ENCODE measurements at regions not wholly inside any gene's neighbourhood (a gene's known extent, or its start where the extent isn't known, plus 50 kb on each side); places are given as distances from the start of the nearest gene placed in this dataset.

DNA sequence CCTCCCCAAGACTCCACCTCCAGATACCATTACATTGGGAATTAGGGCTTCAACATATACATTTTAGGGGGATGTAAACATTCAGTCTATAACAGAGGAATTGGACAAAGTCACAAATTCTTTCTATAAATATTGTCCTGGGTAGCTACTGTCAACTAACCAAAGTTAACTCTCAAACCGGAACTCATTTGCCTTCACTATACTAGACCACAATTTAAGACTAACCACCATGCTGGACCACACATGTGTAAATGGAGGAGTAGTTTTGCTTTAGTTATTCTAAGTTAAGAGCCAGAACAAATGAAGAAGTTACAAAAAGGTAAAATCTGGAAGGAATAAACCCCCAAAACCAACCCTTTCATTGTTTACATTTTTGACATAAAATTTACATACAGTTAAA, 222.8 kb downstream of the NDFIP2 start:
- no peak for DNase-seq (ENCODE audit: low read depth)

DNA sequence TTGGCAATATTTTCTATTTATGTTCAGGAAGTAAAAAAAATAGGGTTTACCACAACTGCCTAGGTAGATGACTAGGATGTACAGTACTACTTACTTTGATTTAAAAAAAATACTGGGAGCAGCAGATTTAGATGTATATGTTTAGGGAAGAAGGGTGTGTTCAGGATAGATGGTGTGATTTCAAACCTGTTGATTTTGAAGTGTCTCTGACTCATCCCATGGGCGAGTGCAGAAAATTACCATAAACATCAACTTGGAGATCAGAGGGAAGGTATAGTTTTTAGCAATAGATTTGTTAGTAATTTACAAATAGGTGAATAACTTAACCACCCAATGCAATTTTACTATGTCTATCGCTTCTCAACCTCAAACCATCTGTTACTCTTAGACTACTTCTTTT, 214.8 kb downstream of the NDFIP2 start:
- no peak for DNase-seq (ENCODE audit: low read depth)

DNA sequence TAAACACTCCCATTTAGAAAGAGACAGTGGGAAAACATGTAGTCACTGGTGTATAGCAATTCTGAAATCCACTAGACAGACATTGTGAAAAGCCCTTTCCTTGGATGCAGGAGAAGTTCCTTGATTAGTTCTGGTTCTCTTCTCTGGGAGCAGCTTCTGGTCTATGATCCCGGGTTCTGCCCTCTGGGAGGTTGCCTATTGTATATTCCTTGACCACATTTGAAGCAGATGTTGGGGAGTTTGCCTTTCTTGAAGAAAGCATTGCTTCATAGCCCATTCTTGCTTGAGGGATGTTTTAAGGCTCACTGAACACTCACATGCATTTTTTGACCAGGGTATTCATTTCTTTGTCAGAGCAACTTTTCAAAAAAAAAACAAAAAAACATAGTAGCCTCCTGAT, 211.9 kb downstream of the NDFIP2 start:
- DNase-seq (ENCODE audit: low read depth) = no peak

DNA sequence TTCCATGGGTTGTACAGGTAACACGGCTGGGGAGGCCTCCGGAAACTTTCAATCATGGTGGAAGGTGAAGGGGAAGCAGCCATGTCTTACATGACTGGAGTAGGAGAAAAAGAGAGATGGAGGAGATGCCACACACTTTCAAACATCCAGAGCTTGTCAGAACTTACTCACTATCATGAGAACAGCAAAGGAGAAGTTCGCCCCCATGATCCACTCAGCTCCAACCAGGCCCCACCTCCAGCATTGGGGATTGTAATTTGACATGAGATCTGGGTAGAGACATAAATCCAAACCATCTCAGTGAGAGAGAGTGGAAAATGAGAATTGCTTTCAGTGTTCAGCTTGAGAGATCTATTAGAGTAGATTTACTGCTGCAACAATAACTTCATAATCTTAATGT, 210.9 kb downstream of the NDFIP2 start:
- no peak for DNase-seq (ENCODE audit: low read depth)

DNA sequence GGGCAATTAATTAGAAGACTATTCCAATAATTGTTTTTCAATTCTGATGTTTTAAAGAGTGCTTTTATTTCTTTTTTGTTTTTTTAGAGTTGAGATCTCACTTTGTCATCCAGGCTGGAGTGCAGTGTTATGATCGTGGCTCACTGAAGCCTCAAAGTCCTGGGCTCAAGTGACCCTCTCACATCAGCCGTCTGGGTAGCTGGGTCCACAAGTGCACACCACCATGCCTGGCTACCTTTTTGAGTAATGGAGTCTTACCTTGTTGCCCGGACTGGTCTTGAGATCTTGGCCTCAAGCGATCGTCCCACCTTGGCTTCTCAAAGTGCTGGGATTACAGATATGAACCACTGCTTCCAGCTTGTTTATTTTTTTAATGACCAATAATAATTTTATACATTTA, 207.8 kb downstream of the NDFIP2 start:
- DNase-seq (ENCODE audit: low read depth) = no peak

DNA sequence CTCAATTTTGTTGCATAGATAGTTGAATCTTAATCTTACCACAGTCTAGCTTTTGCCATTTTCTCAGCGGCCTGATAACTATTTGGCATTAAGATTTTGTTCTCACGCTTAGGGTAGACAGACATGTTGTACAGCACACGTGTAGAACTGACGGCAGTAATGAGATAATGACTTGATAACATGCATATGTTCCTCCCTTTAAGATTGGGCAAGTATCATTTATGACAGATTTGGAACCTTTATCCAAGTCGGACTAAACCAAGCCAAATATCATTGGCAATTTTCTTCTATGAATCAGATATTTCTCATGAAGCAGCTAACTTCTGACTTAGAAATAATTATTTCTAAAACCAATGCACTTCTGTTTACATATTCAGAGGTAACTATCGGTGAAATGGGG, 205.5 kb downstream of the NDFIP2 start:
- DNase-seq (ENCODE audit: low read depth) = no peak

DNA sequence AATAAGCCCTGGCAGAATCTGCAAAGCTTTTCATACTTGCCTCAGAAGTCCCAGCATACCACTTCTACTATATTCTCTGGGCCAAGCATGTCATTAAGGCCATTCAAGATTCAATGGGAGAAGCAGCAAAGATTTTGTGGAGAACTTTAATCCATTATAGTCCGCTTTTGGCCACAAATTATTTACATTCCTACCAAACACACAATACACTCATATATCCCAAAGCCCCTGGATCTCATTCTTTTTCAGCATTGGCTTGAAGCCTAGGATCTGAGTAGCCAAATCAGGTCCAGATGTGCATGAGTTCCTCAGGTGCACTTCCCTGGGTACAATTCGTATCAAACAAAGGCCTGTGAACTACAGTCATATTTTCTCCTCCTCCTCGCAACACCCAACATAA, 203.4 kb downstream of the NDFIP2 start:
- no peak for DNase-seq (ENCODE audit: low read depth)

DNA sequence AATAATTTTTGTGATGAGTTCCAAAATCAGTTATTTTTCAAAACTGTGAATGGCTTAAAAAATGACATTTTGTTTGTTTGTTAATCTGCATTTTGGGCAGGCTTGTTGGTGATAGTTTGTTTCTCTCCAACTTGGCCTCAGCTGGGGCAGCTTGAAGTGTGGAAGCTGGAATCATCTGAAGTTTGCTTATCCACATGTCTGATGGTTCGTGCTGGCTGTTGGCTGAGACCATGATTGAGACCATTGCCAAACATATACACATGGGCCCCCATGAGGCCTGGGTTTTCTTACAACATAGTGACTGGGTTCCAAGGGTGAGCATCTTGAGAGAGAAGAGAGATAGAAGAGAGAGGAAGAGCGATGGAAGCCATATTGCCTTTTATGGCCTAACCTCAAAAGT, 201.2 kb downstream of the NDFIP2 start:
- DNase-seq (ENCODE audit: low read depth) = no peak

DNA sequence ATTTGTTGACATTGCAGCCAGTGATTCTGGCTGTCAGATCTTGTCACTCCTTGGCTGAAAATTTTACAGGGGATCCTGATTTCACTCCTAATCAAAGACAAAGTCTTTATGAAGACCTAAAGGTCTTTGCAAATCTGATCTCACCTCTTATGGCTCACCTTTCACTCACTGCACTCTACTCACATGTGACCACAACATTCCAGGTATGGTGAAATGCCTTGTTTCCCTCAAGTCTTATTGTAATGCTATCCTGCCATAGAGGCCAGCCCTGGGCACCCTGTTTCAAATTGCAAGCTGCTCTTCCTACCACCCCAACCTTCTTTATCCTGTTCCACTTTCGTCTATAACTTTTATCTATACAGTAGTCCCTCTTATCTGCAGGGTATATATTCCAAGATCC, 200.1 kb downstream of the NDFIP2 start:
- DNase-seq (ENCODE audit: low read depth) = no peak

DNA sequence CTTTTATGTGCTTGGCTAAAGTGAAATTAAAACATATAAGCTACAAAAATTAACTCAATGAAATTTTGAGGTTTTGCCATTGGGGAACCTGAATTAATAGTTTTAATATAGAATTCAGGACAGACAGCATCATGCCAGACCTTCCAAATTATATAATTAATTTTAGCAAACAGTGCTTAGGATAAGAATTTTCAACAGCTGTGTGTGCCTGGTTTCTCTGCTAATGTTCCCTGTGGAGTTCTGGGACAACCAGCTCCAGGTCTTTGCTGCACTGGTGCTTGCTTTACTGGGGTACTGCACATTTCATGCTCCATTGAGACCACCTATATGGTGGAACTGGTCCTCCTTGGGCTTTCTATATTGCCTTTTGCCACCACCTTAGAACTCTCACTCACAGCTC, 199.5 kb downstream of the NDFIP2 start:
- no peak for DNase-seq (ENCODE audit: low read depth)

DNA sequence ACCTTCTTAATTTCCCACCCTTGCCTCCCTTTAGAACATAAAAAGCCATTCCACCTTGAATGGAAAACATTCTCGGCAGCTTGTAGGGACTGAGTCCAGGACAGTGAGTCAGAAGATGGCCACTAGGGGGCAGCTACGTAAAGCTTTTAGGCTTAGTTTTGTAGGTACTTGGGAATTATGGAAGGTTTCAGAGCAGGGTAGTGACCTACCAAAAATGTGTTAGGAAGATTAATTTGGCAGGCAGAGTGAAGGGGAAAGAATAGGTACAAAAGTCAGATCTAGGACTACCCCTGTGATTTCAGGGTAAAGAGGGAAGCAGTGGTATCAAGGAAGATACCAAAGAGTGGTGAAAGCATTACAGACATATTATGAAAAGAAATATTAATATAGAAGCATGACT, 198.4 kb downstream of the NDFIP2 start:
- peak; percentile 82 for DNase-seq (ENCODE audit: low read depth)

DNA sequence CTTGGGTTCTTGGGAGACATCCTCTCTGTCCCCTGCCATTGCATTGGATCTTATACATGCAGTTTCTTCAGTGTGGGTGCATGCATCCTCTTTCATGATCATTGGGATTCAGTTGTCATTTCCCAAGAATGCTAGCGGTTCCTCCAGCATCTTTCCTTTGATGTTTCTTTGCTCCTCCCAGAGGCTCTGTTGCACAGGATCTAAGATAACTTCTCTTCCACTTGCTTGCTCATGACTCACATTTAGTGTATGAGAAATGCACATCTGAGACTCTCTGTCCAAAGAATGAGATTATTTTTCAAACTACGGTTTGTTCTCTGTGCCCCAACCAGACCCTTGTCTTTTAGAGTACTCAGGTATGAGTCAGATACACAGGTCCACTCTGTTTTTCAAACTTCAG, 197.1 kb downstream of the NDFIP2 start:
- peak; percentile 68 for DNase-seq (ENCODE audit: low read depth)

DNA sequence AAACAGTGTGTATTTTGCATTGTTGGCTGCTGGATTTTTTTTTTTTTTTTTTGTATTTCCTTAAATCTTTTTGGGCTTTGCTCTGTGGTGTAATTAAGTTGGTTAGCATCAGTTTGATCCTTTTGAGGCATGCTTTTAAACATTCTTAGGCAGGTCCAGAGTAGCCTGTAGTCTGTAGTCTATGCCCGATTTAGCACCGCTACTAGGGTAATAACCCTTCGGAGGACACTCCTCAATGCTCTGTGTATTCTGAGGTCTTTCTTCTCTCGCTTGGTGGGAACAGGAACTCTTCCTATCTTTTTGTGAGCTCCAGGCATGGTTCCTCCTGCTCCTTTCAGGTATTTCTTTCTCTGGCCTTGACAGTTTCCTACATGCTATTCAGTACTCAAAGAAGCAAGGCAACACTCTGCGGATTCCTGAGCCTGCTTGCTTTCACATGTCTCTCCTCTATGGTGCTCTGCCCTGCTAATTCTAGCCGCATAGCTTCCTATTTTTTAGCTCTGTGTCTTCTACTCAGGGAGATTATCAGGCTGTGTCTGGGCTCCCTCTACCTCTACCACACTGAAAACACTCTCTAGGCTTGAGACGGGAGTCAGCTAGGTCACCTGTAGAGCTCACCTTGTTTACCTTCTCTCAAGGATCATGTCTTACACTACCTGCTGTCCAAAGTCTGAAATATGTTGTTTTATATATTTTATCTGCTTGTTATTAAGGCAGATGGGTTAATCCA, 195.1 kb downstream of the NDFIP2 start:
- no peak for DNase-seq (ENCODE audit: low read depth)

DNA sequence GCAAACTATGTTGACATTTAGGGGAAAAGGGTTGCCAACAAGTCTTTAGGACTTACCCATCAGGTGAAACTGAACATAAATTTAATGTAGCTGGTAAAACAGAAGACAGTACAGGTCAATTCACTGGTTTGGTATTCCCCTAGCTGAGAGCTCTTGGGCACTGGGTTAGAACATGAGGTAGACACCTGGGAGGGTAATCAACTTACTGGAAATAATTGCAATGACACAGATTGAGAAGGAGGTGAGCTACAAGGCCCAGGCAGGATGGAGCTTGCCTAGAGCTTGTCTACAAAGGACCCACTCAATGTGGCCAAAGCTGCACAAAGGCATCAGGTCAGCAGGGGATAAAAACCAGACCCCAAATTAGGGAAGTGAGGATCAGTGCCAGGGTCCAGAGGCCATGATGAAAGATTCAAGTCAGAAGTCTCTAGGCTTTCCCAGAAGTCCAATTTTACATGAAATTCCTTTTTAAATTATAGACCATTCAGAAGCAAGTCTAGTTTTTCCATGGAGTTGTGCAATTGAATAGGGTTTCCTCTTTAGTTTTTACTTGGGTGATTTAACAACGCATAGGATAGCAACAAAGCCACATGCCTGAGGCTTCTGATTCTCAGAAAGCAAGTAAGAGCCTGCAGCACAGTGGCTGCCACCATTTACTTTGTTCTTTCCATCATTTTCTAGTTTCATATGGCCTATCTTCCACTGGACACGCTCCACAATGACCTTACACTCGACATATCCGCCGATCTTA, 194.0 kb downstream of the NDFIP2 start:
- no peak for DNase-seq (ENCODE audit: low read depth)

DNA sequence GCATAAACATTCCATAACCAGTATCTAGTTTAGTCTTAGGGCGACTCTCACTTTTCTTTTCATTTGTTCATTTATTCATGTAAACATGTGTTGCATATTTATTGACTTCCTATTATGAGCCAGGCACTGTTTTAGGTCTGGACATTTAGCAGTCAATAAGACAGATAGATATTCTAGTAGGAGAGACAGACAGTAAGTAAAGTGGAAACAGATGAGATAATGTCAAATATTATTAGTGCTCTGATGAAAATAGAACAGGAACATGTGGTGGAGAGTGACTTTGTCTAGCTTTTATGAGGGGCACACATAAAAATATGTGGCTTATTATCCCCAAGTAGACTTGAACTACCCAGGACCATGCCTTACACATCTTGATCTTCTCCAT, 193.0 kb downstream of the NDFIP2 start:
- no peak for DNase-seq (ENCODE audit: low read depth)

DNA sequence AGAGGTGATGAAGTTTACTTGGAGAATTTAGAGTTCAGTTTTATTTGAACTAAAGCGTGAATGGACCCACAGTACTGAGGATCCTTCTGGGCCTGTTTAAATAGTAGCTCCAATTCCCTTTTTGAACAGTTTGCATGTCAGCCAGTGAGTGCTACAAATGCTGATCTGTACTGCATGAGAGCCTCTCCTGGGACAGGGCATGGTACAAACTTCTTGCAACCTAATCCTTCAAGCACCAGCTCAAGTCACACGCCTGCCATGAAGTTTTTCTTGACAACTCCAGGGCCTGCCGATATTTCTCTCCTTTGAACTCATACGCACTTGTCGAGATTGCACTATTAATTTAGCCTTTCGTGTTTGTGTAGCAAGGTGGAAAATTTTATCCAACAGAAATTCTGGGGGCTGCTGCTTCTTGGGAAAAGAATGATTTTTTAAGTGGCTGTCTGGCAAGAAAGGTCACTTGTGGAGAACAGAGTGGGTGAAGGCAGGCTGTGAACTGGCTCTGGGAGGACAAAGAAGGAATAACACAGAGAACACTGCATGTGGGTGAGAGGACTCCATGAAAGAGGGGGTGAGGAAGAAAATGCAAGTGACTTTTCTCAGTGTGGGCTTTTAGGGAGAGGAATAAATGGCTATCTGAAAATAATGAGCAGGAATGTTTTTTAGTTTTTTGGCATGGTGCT, 192.5 kb downstream of the NDFIP2 start:
- no peak for DNase-seq (ENCODE audit: low read depth)

DNA sequence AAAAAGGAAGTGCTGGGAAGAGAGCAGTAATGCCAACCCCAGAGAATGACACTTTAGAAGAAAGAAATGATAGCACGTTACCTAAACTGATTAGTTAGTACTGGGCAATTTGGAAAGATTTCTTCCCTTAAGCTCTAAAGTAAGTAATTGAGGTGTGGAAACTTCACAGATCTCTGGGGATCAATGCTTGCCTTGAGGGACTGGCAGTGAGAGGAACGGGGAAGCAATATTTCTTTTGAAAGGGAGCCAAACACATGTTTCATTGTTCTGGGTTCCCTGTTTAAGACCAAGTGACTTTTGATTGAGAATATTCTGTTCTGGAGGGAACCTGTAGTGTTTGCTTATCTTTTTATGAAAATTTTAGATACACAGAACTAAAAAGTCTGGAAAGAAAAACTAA, 190.5 kb downstream of the NDFIP2 start:
- no peak for DNase-seq (ENCODE audit: low read depth)

DNA sequence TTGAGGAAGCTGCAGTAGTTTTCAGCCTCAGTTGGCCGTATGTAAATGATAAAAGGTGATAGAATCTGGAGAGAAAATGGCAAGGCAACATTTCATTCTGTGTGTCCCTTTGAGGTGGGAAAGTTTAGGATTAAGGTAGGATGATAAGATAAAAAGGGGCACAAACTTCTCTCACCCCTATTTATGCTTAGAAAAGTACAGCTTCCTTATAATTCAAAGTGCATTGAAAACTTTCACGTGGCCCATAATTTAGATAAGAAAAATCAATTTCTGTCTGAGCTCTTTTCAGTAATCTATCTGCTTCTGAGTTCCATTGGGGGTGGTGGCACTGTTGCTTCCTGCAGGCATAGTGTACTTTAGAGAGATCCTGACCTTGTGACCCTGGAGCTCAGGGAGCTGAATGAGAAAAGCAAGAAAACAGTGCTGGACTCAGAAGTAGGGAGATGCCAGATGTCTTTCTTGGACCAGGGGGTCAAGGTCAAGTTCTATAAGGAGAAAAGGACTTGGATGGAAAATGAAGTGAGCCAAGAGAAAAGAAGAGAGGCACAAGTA, 187.3 kb downstream of the NDFIP2 start:
- no peak for DNase-seq (ENCODE audit: low read depth)

DNA sequence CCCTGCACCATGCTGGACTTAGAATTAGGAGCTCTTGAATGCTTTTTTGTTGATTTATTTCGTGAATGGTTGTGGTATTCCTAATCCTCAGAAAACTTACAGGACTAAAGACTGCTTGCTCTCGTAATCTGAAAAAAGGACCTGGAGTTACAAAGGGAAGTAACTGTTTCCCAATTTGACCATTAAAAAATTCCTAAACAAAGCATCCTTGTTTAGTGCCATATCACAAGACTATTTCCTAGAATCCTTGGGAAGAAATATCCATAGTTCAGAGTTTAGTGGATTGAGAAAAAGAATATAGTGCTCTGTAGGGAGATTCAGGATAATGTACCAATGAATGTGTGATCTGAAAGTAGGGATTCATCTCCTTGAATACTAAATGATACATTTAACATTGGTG, 186.8 kb downstream of the NDFIP2 start:
- DNase-seq (ENCODE audit: low read depth) = no peak

DNA sequence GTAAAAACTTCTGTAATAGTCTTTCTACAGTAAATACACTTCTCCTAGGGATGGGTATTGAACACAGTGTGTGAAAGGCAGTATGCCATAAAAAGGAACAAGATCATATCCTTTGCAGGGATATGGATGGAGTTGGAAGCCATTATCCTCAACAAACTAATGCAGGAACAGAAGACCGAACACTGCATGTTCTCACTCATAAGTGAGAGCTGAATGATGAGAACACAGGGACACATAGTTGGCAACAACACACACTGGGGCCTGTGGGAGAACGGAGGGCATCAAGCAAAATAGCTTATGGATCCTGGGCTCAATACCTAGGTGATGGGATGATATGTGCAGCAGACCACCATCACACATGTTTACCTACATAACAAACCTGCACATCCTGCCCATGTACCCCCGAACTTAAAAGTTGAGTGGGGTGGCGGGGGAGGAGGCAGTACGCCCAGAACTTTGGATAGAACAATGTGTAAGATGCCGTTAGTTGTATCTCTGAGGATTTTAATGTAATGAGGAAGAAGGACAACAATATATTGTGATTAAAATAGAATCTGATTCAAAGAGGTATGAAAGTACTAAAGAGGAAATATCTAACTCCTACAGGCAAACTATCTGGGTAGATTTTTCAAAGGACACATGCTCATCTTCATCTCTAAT, 183.2 kb downstream of the NDFIP2 start:
- no peak for DNase-seq (ENCODE audit: low read depth)

DNA sequence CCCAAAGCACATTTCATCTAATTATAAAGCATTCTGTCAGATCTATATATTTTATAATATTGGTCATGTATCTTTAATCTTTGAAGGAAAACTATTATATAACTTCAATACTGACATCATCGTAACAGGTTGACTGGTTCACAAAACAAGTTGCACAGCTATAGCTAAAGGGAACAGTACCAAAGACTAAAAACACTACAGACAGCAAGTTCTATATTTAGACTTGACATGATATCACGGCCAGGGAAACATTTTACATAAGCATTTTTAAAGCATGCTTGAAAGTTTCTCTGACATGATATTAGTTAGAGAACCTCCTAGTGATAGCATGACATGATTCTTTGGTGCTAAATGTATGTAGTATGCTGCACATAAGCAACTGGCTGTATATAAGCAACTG, 182.5 kb downstream of the NDFIP2 start:
- no peak for DNase-seq (ENCODE audit: low read depth)

DNA sequence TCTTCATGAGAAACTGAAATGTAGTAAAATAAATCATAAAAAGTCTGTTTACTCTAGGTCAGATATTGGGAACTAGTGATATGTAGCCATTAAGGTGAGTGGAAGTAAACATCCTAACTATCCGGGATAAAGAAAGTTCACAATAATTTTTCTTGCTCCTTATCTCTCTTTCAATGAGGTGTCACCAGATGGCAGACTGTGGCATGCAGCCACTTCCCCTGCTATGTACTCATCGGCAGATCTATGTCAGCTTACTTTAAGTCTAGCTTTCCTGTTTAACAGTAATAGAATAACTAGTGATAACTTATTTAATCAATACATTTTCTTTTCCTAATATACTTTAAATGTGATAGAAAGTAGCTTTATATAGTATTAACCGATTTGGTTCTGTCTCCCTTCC, 181.9 kb downstream of the NDFIP2 start:
- peak; percentile 31 for DNase-seq (ENCODE audit: low read depth)

DNA sequence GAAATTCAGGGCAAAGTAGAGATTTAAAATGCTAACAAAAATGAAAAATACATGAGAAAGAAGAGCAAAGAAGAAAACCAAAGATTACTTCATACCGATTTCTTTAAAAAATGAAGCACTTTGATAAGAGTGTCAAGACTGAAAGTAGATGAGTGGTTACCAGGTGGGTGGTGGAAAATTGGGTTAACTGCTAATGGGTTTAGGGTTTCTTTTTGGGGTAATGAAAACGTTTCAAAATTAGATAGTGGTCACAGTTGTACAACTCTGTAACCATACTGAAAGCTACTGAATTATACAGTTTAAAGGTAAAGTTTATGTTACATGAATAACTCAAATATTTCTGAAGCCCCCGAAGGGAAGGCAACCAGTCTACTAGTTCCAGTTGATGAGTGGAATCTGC, 179.4 kb downstream of the NDFIP2 start:
- DNase-seq (ENCODE audit: low read depth) = no peak

Data from ELR (cell line).